HCT116 (cell line): ENCODE measurements at regions not wholly inside any gene's neighbourhood (a gene's known extent, or its start where the extent isn't known, plus 50 kb on each side); places are given as distances from the start of the nearest gene placed in this dataset.

ENCODE experiments used
- ATAC-seq: fragments of 200-7000 bp; cut with Tn5 transposase; 2 replicates; pipeline ENCODE4 v1.9.1; 2020; ENCODE audit warnings: mild to moderate bottlenecking, moderate library complexity
- BruUV-seq: library from RNA; stranded (reverse); fragments of 400-500 nt; replicated peaks from 2 replicates; lab custom pipeline; 2021; lab: Mats Ljungman, UMichigan
- CTCF ChIA-PET: fragments of 300-600 bp; sonication (Branson Sonifier 250); formaldehyde crosslinking; loops from one replicate; lab custom pipeline; 2021; ENCODE audit warnings: antibody characterized with exemption; lab: Charles Lee
- POLR2A ChIA-PET: fragments of 300-600, 350-600 bp; sonication (Branson Sonifier 250); formaldehyde crosslinking; loops from one replicate; lab custom pipeline; 2021; ENCODE audit warnings: antibody characterized with exemption; lab: Charles Lee
- RAD21 ChIA-PET, 2 experiments: fragments of 300-600 bp; sonication (Branson Sonifier 250); formaldehyde crosslinking; loops; one replicate each; lab custom pipeline; 2023; ENCODE audit warnings: low total read pairs in 2 of 2; ENCODE audit not compliant: uncharacterized antibody in 2 of 2, unreplicated experiment in 2 of 2, low non-redundant PET in 1 of 2; lab: Charles Lee
- DNase-seq: peaks from one replicate; pipeline ENCODE4 v3.0.0-alpha.2; 2010; ENCODE audit warnings: low read depth, low spot score
- H2AFZ ChIP-seq: fragments of 200-600 bp; shearing (Covaris generic), sonication (generic); 2 replicates; pipeline ENCODE4 v1.6.1; 2017; ENCODE audit warnings: low read depth, mixed run types, mixed read lengths, antibody characterized with exemption, low read length; ENCODE audit not compliant: poor library complexity, severe bottlenecking
- H3K27ac ChIP-seq: 2 replicates; pipeline ENCODE4 v1.5.1; 2012; ENCODE audit warnings: low read depth, low read length
- H3K27me3 ChIP-seq: fragments of 200-600 bp; sonication (generic); 2 replicates; pipeline ENCODE4 v1.6.1; 2016; ENCODE audit warnings: mixed run types, low read length, mixed read lengths; ENCODE audit not compliant: insufficient read depth
- H3K36me3 ChIP-seq, 2 experiments: fragments of 200-500 bp in 1 of 2; fragments of 200-600 bp in 1 of 2; sonication (Bioruptor generic) in 1 of 2; sonication (generic) in 1 of 2; 2 replicates each; pipeline versions ENCODE4 v1.5.1 to v1.6.1; 2014 to 2016; ENCODE audit warnings: low read length in 2 of 2, inconsistent platforms in 1 of 2, mixed read lengths in 1 of 2, mixed run types in 1 of 2; ENCODE audit not compliant: insufficient read depth in 2 of 2, control insufficient read depth in 1 of 2
- H3K4me1 ChIP-seq, 2 experiments: fragments of 200-600 bp in 1 of 2; sonication (generic) in 1 of 2; 2 replicates each; pipeline versions ENCODE4 v1.5.1 to v1.6.1; 2012 to 2017; ENCODE audit warnings: low read length in 2 of 2, inconsistent platforms in 1 of 2, mild to moderate bottlenecking in 1 of 2, mixed read lengths in 1 of 2, mixed run types in 1 of 2, moderate library complexity in 1 of 2; ENCODE audit not compliant: insufficient read depth in 2 of 2, control insufficient read depth in 1 of 2
- H3K4me2 ChIP-seq: fragments of 200-600 bp; sonication (generic); 2 replicates; pipeline ENCODE4 v1.6.1; 2017; ENCODE audit warnings: mixed run types, low read length, mixed read lengths
- H3K4me3 ChIP-seq, 2 experiments: fragments of 200-600 bp in 1 of 2; sonication (generic) in 1 of 2; replicated peaks in 1 of 2; 2 replicates each; pipeline ENCODE4 v1.5.1; 2011 to 2016; ENCODE audit warnings: low read length in 2 of 2, control low read depth in 1 of 2, low read depth in 1 of 2, mild to moderate bottlenecking in 1 of 2, mixed read lengths in 1 of 2, mixed run types in 1 of 2
- H3K79me2 ChIP-seq: fragments of 200-600 bp; sonication (generic); 2 replicates; pipeline ENCODE4 v1.6.1; 2017; ENCODE audit warnings: mild to moderate bottlenecking, mixed run types, low read length, moderate library complexity, mixed read lengths; ENCODE audit not compliant: insufficient read depth
- H3K9ac ChIP-seq: fragments of 200-600 bp; sonication (generic); 2 replicates; pipeline ENCODE4 v1.6.1; 2016; ENCODE audit warnings: low read length, mixed read lengths
- H3K9me2 ChIP-seq: fragments of 200-600 bp; sonication (generic), shearing (Covaris generic); 2 replicates; pipeline ENCODE4 v1.6.1; 2017; ENCODE audit warnings: mixed run types, mild to moderate bottlenecking, moderate library complexity; ENCODE audit not compliant: insufficient read depth
- H3K9me3 ChIP-seq, 2 experiments: fragments of 200-500 bp in 1 of 2; fragments of 200-600 bp in 1 of 2; sonication (Bioruptor generic) in 1 of 2; sonication (generic) in 1 of 2; 2 replicates each; pipeline ENCODE4 v1.6.1; 2014 to 2017; ENCODE audit warnings: low read length in 2 of 2, mixed read lengths in 2 of 2, inconsistent platforms in 1 of 2, low read depth in 1 of 2, mild to moderate bottlenecking in 1 of 2, mixed run types in 1 of 2, moderate library complexity in 1 of 2; ENCODE audit not compliant: control insufficient read depth in 1 of 2, insufficient read depth in 1 of 2
- H4K20me1 ChIP-seq: fragments of 200-600 bp; sonication (generic), shearing (Covaris generic); 2 replicates; pipeline ENCODE4 v1.6.1; 2017; ENCODE audit warnings: mixed run types, mild to moderate bottlenecking, moderate library complexity; ENCODE audit not compliant: insufficient read depth
- CBX3 ChIP-seq: IDR thresholded peaks from 2 replicates; pipeline ENCODE4 v1.6.1; 2012; ENCODE audit warnings: low read depth
- CEBPB ChIP-seq: IDR thresholded peaks from 2 replicates; pipeline ENCODE4 v1.6.1; 2012; ENCODE audit warnings: low read depth
- EGR1 ChIP-seq: IDR thresholded peaks from 2 replicates; pipeline ENCODE4 v1.6.1; 2012; ENCODE audit warnings: low read depth
- ELF1 ChIP-seq: IDR thresholded peaks from 2 replicates; pipeline ENCODE4 v1.6.1; 2012; ENCODE audit warnings: low read depth, borderline replicate concordance
- EZH2 ChIP-seq: fragments of 200-600 bp; sonication (generic); IDR thresholded peaks from 2 replicates; pipeline ENCODE4 v1.6.1; 2017; ENCODE audit warnings: antibody characterized with exemption, mixed run types
- JUND ChIP-seq: IDR thresholded peaks from 2 replicates; pipeline ENCODE4 v1.6.1; 2012
- MAX ChIP-seq: IDR thresholded peaks from 2 replicates; pipeline ENCODE4 v1.6.1; 2012
- POLR2AphosphoS5 ChIP-seq: IDR thresholded peaks from 2 replicates; pipeline ENCODE4 v1.6.1; 2011; ENCODE audit warnings: mild to moderate bottlenecking, low read depth, low read length, moderate library complexity
- RAD21 ChIP-seq: IDR thresholded peaks from 2 replicates; pipeline ENCODE4 v1.6.1; 2012; ENCODE audit warnings: low read depth, mild to moderate bottlenecking
- REST ChIP-seq: IDR thresholded peaks from 2 replicates; pipeline ENCODE4 v1.6.1; 2012; ENCODE audit warnings: low read depth
- SIN3A ChIP-seq: IDR thresholded peaks from 2 replicates; pipeline ENCODE4 v1.6.1; 2012; ENCODE audit warnings: low read depth
- YY1 ChIP-seq: IDR thresholded peaks from 2 replicates; pipeline ENCODE4 v1.6.1; 2011; ENCODE audit warnings: low read length, low read depth, moderate library complexity, mild to moderate bottlenecking; ENCODE audit not compliant: insufficient replicate concordance; ENCODE audit errors: extremely low read depth
- ZFX ChIP-seq: fragments of 450-650 bp; IDR thresholded peaks from 2 replicates; pipeline ENCODE4 v1.6.1; 2017
- ZNF274 ChIP-seq: fragments of 200-500 bp; sonication (Bioruptor generic); IDR thresholded peaks from 2 replicates; pipeline ENCODE4 v1.6.1; 2014; ENCODE audit warnings: mild to moderate bottlenecking, low read depth, low read length, inconsistent platforms
- intact Hi-C: fragments of 100-400 bp; cut with micrococcal nuclease; formaldehyde crosslinking; loops from 2 replicates; pipeline ENCODE4 v1.10.0; 2022
- TF ChIP-seq, protein P1 (sequence below): IDR thresholded peaks from 2 replicates; pipeline ENCODE4 v1.6.1; 2011; ENCODE audit warnings: mild to moderate bottlenecking, low read length, moderate library complexity; ENCODE audit not compliant: insufficient replicate concordance; ENCODE audit errors: extremely low read depth
- TF ChIP-seq, protein P2 (sequence below), 3 experiments: fragments of 200-600 bp in 1 of 3; sonication (generic) in 1 of 3; IDR thresholded peaks in 2 of 3; conservative IDR thresholded peaks in 1 of 3; 2 replicates each; pipeline ENCODE4 v1.5.1; 2012 to 2017; ENCODE audit warnings: low read depth in 2 of 3, low read length in 2 of 3, antibody characterized with exemption in 1 of 3, borderline replicate concordance in 1 of 3, control low read depth in 1 of 3, mild to moderate bottlenecking in 1 of 3, mixed read lengths in 1 of 3, mixed run types in 1 of 3, moderate library complexity in 1 of 3; ENCODE audit not compliant: insufficient read depth in 1 of 3

DNA sequence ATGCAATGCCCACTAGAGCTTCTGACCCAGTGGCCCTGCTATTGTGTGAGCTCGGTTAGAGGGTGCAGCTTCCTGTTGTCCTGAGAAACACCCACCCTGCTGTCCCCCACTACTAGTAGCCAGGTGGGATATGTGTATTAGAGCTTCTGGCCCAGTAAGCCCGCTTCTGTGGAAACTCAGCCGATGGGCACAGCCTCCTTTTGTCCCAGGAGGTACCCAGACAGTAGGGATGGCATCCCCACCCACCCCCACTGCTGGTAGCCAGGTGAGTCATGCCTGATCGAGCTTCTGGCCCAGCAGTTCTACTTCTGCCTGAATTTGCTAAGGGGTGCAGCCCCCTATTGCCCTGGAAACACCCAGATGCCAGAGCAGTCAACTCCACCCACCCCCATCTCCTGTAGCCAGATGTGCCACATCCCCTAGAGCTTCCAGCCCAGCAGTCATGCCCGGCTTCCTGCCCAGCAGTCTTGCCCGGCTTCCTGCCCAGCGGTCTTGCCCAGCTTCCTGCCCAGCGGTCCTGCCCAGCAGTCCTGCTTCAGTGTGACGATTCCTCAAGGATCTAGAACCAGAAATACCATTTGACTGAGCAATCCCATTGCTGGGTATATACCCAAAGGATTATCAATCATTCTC is 162.7 kb upstream of the KLF8 start:
- Histone ChIP-seq H4K20me1 (no peaks in the 10 kb centered on the region; the same call in 1 of the 2 replicates), H3K4me3 (no peak overlapping the region), H2AFZ (no peak overlapping the region), H3K9me2 (no peaks in the 10 kb centered on the region)
- POLR2A ChIA-PET, result no interaction called here
- DNase-seq, result no peak
- TF ChIP-seq CBX3, result no peak
- TF ChIP-seq, protein P1, sequence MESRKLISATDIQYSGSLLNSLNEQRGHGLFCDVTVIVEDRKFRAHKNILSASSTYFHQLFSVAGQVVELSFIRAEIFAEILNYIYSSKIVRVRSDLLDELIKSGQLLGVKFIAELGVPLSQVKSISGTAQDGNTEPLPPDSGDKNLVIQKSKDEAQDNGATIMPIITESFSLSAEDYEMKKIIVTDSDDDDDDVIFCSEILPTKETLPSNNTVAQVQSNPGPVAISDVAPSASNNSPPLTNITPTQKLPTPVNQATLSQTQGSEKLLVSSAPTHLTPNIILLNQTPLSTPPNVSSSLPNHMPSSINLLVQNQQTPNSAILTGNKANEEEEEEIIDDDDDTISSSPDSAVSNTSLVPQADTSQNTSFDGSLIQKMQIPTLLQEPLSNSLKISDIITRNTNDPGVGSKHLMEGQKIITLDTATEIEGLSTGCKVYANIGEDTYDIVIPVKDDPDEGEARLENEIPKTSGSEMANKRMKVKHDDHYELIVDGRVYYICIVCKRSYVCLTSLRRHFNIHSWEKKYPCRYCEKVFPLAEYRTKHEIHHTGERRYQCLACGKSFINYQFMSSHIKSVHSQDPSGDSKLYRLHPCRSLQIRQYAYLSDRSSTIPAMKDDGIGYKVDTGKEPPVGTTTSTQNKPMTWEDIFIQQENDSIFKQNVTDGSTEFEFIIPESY, result no peak
- no peak for TF ChIP-seq EZH2
- TF ChIP-seq, protein P2, sequence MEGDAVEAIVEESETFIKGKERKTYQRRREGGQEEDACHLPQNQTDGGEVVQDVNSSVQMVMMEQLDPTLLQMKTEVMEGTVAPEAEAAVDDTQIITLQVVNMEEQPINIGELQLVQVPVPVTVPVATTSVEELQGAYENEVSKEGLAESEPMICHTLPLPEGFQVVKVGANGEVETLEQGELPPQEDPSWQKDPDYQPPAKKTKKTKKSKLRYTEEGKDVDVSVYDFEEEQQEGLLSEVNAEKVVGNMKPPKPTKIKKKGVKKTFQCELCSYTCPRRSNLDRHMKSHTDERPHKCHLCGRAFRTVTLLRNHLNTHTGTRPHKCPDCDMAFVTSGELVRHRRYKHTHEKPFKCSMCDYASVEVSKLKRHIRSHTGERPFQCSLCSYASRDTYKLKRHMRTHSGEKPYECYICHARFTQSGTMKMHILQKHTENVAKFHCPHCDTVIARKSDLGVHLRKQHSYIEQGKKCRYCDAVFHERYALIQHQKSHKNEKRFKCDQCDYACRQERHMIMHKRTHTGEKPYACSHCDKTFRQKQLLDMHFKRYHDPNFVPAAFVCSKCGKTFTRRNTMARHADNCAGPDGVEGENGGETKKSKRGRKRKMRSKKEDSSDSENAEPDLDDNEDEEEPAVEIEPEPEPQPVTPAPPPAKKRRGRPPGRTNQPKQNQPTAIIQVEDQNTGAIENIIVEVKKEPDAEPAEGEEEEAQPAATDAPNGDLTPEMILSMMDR (IDR thresholded peaks at IDR 0.05 in 2 of 3, conservative IDR thresholded peaks at IDR 0.05 in 1 of 3; ENCODE audit: borderline replicate concordance in 1 of 3, insufficient read depth in 1 of 3, low read depth in 2 of 3, low read length in 2 of 3), result no peak
- no peak for TF ChIP-seq SIN3A
- no peak for TF ChIP-seq ZNF274
- TF ChIP-seq JUND, result no peak
- TF ChIP-seq ZFX, result no peak
- no peak for TF ChIP-seq ELF1
- no peak for TF ChIP-seq EGR1
- no peak for TF ChIP-seq CEBPB
- TF ChIP-seq REST, result no peak
- TF ChIP-seq YY1, result no peak
- TF ChIP-seq POLR2AphosphoS5, result no peak
- no peak for TF ChIP-seq RAD21
- no peak for TF ChIP-seq MAX
- TF ChIP-seq, all 23 proteins: peak for 0
- intact Hi-C loops, result no loop called here
- H3K4me1 ChIP-seq, result no peaks in the 10 kb centered on the region
- ATAC-seq, result no peak
- BruUV-seq, result no TSS peak
- no peak overlapping the region for H3K4me2 ChIP-seq
- no peak overlapping the region for H3K9ac ChIP-seq
- no peak overlapping the region for H3K27ac ChIP-seq
- CTCF ChIA-PET, result no interaction called here
- RAD21 ChIA-PET, result no interaction called here
- no peaks in the 10 kb centered on the region for H3K27me3 ChIP-seq
- H3K79me2 ChIP-seq, result no peaks in the 10 kb centered on the region
- H3K9me3 ChIP-seq, result no peaks in the 10 kb centered on the region
- no peaks in the 10 kb centered on the region for H3K36me3 ChIP-seq
